ENCODE measurements at regions not wholly inside any gene's neighbourhood (a gene's known extent, or its start where the extent isn't known, plus 50 kb on each side); places are given as distances from the start of the nearest gene placed in this dataset.
"Not testable (repeated sequence)": the region's sequence is repeated elsewhere in the genome, so short reads cannot be mapped to it uniquely, and the experiment has no call there.

GRCh38 chr1:233722212-233722979 is 108.5 kb downstream of the KCNK1 start:
- DNase-seq (ENCODE audit: low read depth), result no peak

- no peak for DNase-seq (ENCODE audit: low read depth)
Observed at GRCh38 chr1:233723387-233723786, 109.5 kb downstream of the KCNK1 start.

GRCh38 chr1:233724131-233724631 is 110.3 kb downstream of the KCNK1 start:
- DNase-seq (ENCODE audit: low read depth), result not testable (repeated sequence)

- no peak for DNase-seq (ENCODE audit: low read depth)
Observed at GRCh38 chr1:233725423-233725822, 111.5 kb downstream of the KCNK1 start.

GRCh38 chr1:233728721-233729120 is 114.8 kb downstream of the KCNK1 start:
- no peak for DNase-seq (ENCODE audit: low read depth)

GRCh38 chr1:233730380-233730779 is 116.5 kb downstream of the KCNK1 start:
- DNase-seq (ENCODE audit: low read depth), result no peak

- DNase-seq (ENCODE audit: low read depth), result no peak
Observed at GRCh38 chr1:233730809-233731208, 116.9 kb downstream of the KCNK1 start.

- no peak for DNase-seq (ENCODE audit: low read depth)
Observed at GRCh38 chr1:233732206-233732605, 118.3 kb downstream of the KCNK1 start.

- no peak for DNase-seq (ENCODE audit: low read depth)
Observed at GRCh38 chr1:233734456-233734855, 120.5 kb downstream of the KCNK1 start.

GRCh38 chr1:233735331-233735730 is 121.4 kb downstream of the KCNK1 start:
- DNase-seq (ENCODE audit: low read depth), result no peak

GRCh38 chr1:233735847-233736246 is 121.9 kb downstream of the KCNK1 start:
- DNase-seq (ENCODE audit: low read depth), result no peak

GRCh38 chr1:233737341-233737740 is 123.4 kb downstream of the KCNK1 start:
- no peak for DNase-seq (ENCODE audit: low read depth)

GRCh38 chr1:233738396-233738795 is 124.5 kb downstream of the KCNK1 start:
- no peak for DNase-seq (ENCODE audit: low read depth)

GRCh38 chr1:233738850-233739249 is 124.9 kb downstream of the KCNK1 start:
- DNase-seq (ENCODE audit: low read depth), result no peak

- DNase-seq (ENCODE audit: low read depth), result no peak
Observed at GRCh38 chr1:233744779-233745513, 131.0 kb downstream of the KCNK1 start.

GRCh38 chr1:233750139-233750538 is 136.2 kb downstream of the KCNK1 start:
- DNase-seq (ENCODE audit: low read depth), result no peak

GRCh38 chr1:233759665-233760064 is 144.8 kb upstream of the SLC35F3 start:
- no peak for DNase-seq (ENCODE audit: low read depth)

- DNase-seq (ENCODE audit: low read depth), result not testable (repeated sequence)
Observed at GRCh38 chr1:233764304-233764703, 140.2 kb upstream of the SLC35F3 start.

- no peak for DNase-seq (ENCODE audit: low read depth)
Observed at GRCh38 chr1:233777566-233777965, 126.9 kb upstream of the SLC35F3 start.

GRCh38 chr1:233780049-233780448 is 124.4 kb upstream of the SLC35F3 start:
- DNase-seq (ENCODE audit: low read depth), result no peak

- DNase-seq (ENCODE audit: low read depth), result no peak
Observed at GRCh38 chr1:233782937-233783586, 121.4 kb upstream of the SLC35F3 start.

GRCh38 chr1:233787599-233787998 is 116.9 kb upstream of the SLC35F3 start:
- no peak for DNase-seq (ENCODE audit: low read depth)

- no peak for DNase-seq (ENCODE audit: low read depth)
Observed at GRCh38 chr1:233788687-233789086, 115.8 kb upstream of the SLC35F3 start.

Data from HS-5 (cell line).